HAP-1 (cell line): ENCODE measurements at regions not wholly inside any gene's neighbourhood (a gene's known extent, or its start where the extent isn't known, plus 50 kb on each side); places are given as distances from the start of the nearest gene placed in this dataset.
"Not testable (repeated sequence)": the region's sequence is repeated elsewhere in the genome, so short reads cannot be mapped to it uniquely, and the experiment has no call there.

ENCODE experiments used
- DNase-seq, 2 experiments: peaks; one replicate each; pipeline ENCODE4 v3.0.0-alpha.2; 2016 to 2020; ENCODE audit warnings: low spot score in 2 of 2
- H3K27me3 ChIP-seq: fragments of 250-450 bp; sonication (Bioruptor Pico); 2 replicates; pipeline ENCODE4 v1.5.1; 2020; ENCODE audit warnings: low read depth, mild to moderate bottlenecking, moderate library complexity
- H3K36me3 ChIP-seq: fragments of 250-450 bp; sonication (Bioruptor Pico); replicated peaks from 2 replicates; pipeline ENCODE4 v1.5.1; 2020; ENCODE audit warnings: mild to moderate bottlenecking
- H3K4me1 ChIP-seq: fragments of 250-450 bp; sonication (Bioruptor Pico); 2 replicates; pipeline ENCODE4 v1.5.1; 2020; ENCODE audit warnings: mild to moderate bottlenecking
- H3K4me3 ChIP-seq: fragments of 250-450 bp; sonication (Bioruptor Pico); 2 replicates; pipeline ENCODE4 v1.5.1; 2020; ENCODE audit warnings: mild to moderate bottlenecking, moderate library complexity
- H3K9me3 ChIP-seq: fragments of 250-450 bp; sonication (Bioruptor Pico); 2 replicates; pipeline ENCODE4 v1.5.1; 2020; ENCODE audit warnings: mild to moderate bottlenecking, moderate library complexity
- in situ Hi-C: fragments of 300-500 bp; cut with MboI; formaldehyde crosslinking; loops from 3 replicates; pipeline ENCODE4 v1.14.3; 2020; ENCODE audit warnings: low sequenced_read_pairs, inconsistent platforms, mixed read lengths

DNA sequence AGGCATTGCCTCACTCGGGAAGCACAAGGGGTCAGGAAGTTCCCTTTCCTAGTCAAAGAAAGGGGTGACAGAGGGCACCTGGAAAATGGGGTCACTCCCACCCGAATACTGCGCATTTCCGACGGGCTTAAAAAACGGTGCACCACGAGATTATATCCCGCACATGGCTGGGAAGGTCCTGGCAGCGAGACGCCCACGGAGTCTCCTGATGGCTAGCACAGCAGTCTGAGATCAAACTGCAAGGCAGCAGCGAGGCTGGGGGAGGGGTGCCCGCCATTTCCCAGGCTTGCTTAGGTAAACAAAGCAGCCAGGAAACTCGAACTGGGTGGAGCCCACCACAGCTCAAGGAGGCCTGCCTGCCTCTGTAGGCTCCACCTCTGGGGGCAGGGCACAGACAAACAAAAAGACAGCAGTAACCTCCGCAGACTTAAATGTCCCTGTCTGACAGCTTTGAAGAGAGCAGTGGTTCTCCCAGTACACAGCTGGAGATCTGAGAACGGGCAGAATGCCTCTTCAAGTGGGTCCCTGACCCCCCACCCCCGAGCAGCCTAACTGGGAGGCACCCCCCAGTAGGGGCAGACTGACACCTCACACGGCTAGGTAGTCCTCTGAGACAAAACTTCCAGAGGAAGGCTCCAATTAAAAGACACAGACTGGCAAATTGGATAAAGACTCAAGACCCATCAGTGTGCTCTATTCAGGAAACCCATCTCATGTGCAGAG lies 297.2 kb upstream of the DDI1 start:
- DNase-seq, H3K4me3 ChIP-seq, H3K9me3 ChIP-seq, in situ Hi-C loops, H3K36me3 ChIP-seq, H3K27me3 ChIP-seq, H3K4me1 ChIP-seq: not testable (repeated sequence)

DNA sequence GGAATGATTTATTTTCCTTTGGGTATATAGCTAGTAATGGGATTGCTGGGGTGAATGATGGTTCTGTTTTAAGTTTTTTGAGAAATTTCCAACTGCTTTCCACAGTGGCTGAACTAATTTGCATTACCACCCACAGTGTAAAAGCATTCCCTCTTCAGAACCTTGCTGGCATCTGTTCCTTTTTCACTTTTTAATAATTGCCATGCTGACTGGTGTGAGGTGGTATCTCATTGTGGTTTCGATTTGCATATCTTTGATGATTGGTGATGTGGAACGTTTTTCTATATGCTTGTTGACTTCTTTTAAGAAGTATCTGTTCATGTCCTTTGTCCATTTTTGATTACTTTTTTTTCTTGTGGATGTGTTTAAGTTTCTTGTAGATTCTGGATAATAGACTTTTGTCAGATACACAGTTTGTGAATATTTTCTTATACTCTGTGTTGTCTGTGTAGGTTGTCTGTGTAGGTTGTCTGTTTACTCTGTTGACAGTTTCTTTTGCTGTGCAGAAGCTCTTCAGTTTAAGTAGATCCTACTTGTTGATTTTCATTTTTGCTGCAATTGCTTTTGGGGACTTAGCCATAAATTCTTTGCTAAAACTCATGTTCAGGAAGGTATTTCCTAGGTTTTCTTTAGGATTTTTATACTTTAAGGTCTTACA lies 291.8 kb upstream of the DDI1 start:
- Histone ChIP-seq H3K36me3 (no peaks in the 10 kb centered on the region), H3K27me3 (no peaks in the 10 kb centered on the region), H3K9me3 (no peaks in the 10 kb centered on the region), H3K4me3 (no peak overlapping the region), H3K4me1 (no peaks in the 10 kb centered on the region)
- no peak for DNase-seq
- in situ Hi-C loops = no loop called here

DNA sequence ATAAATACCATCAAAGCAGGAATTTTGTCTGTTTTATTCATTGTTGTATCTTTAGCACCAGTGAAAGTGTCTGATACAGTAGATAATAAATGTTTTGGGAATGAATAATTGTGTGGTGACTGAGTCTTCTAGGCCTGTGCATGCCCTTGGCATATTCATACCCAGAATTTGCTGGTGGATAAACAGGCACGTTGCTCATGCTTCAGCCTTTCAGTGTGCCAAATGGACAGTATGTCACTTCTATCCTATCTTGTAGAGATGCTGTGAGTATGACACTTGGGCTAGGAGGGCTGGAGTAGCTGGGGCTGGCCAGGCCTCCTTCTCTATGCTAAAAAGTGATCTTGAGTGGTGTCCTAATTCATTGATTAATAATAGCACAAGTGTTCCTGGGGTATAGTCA lies 287.3 kb upstream of the DDI1 start:
- in situ Hi-C loops = no loop called here
- no peaks in the 10 kb centered on the region for H3K27me3 ChIP-seq
- H3K9me3 ChIP-seq = no peaks in the 10 kb centered on the region
- H3K36me3 ChIP-seq = no peaks in the 10 kb centered on the region
- no peaks in the 10 kb centered on the region for H3K4me1 ChIP-seq
- DNase-seq = no peak
- no peak overlapping the region for H3K4me3 ChIP-seq

GRCh38 chr11:103768816-103769215 lies 267.6 kb upstream of the DDI1 start:
- no peak for DNase-seq
- in situ Hi-C loops = no loop called here
- Histone ChIP-seq H3K27me3 (no peaks in the 10 kb centered on the region), H3K9me3 (no peaks in the 10 kb centered on the region), H3K4me3 (no peak overlapping the region), H3K4me1 (no peaks in the 10 kb centered on the region), H3K36me3 (no peaks in the 10 kb centered on the region)

DNA sequence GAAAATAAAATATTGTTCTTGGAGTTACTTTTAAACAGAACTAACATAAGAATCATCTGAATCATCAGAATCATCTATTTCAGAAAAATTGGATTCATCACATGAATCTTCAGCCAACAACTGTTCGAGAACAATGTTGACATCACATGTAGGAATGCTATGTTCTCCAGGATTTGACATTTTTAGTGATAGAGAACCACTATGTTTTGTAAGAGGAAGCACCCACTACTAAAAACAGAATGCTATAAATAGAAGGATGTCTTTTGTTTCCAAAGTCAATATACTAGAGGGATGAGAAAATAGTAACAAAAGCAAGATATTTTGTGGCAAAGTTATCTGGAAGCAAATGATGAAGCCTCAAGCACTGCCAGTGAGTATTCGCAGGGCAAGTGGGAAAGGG lies 263.4 kb upstream of the DDI1 start:
- no peak for DNase-seq
- H3K4me3 ChIP-seq = no peak overlapping the region
- H3K9me3 ChIP-seq = no peaks in the 10 kb centered on the region
- in situ Hi-C loops = no loop called here
- no peaks in the 10 kb centered on the region for H3K4me1 ChIP-seq
- H3K27me3 ChIP-seq = no peaks in the 10 kb centered on the region
- no peaks in the 10 kb centered on the region for H3K36me3 ChIP-seq

- DNase-seq = no peak
- H3K27me3 ChIP-seq = no peaks in the 10 kb centered on the region
- H3K4me3 ChIP-seq = no peak overlapping the region
- H3K36me3 ChIP-seq = no peaks in the 10 kb centered on the region
- in situ Hi-C loops = no loop called here
- H3K9me3 ChIP-seq = no peaks in the 10 kb centered on the region
- no peaks in the 10 kb centered on the region for H3K4me1 ChIP-seq
Observed at GRCh38 chr11:103773537-103773936, 262.9 kb upstream of the DDI1 start.

GRCh38 chr11:103779054-103779453 lies 257.4 kb upstream of the DDI1 start:
- H3K4me1 ChIP-seq = no peaks in the 10 kb centered on the region
- no peak for DNase-seq
- no peaks in the 10 kb centered on the region for H3K9me3 ChIP-seq
- no peak overlapping the region for H3K4me3 ChIP-seq
- in situ Hi-C loops = no loop called here
- no peaks in the 10 kb centered on the region for H3K36me3 ChIP-seq
- H3K27me3 ChIP-seq = no peaks in the 10 kb centered on the region

GRCh38 chr11:103789952-103790351 lies 246.5 kb upstream of the DDI1 start:
- in situ Hi-C loops = no loop called here

GRCh38 chr11:103792981-103793468 lies 243.4 kb upstream of the DDI1 start:
- Histone ChIP-seq H3K4me1 (no peaks in the 10 kb centered on the region), H3K9me3 (no peaks in the 10 kb centered on the region; the same call in 1 of the 2 replicates), H3K27me3 (no peaks in the 10 kb centered on the region), H3K4me3 (no peak overlapping the region), H3K36me3 (no peaks in the 10 kb centered on the region)
- no peak for DNase-seq
- in situ Hi-C loops = no loop called here

More at GRCh38 chr11:103789952-103790351, 246.5 kb upstream of the DDI1 start:
- Histone ChIP-seq H3K27me3 (no peaks in the 10 kb centered on the region), H3K4me1 (no peaks in the 10 kb centered on the region), H3K36me3 (no peaks in the 10 kb centered on the region), H3K4me3 (no peak overlapping the region), H3K9me3 (no peaks in the 10 kb centered on the region; the same call in 1 of the 2 replicates)
- no peak for DNase-seq

DNA sequence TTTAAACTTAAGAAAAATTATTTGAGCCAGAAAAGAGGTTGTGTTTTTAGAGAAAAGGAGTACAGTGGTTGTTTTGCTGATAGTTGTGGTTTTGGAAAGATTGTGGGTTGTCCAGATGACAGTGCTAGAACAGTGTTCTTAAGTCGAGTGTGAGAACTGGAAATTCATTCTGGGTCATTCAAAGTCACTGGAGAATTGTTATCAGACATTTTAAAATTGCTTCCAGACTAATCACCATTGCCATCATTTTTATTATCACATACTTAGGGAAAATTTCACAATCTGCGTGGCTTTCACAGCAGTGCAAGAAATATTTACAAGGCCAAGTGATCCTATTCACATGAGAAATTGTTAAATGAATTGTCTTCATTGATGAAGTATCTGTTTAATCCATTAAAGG lies 242.2 kb upstream of the DDI1 start:
- no peaks in the 10 kb centered on the region for H3K36me3 ChIP-seq
- no peak for DNase-seq
- no peaks in the 10 kb centered on the region for H3K4me1 ChIP-seq
- H3K27me3 ChIP-seq = no peaks in the 10 kb centered on the region
- in situ Hi-C loops = no loop called here
- no peak overlapping the region for H3K4me3 ChIP-seq
- no peaks in the 10 kb centered on the region; the same call in 1 of the 2 replicates for H3K9me3 ChIP-seq

DNA sequence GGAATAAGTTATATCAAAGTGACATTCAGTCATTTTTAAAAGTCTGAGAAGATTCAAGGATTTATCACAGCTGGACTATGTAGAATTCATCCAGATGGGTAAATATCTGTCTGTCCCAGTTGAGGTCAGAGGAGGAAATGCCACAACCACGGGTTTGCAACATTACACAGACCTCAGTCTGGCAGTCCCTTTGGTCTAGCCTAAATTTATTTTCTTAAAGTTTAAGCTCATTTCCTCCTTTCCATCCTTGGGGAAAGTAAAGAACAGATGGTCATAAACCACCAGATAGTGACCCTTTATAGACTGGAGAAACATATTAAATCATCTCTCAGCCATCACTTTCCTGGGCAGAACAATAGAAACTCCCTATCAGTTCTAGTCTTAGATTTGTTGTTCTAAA lies 238.4 kb upstream of the DDI1 start:
- no peak for DNase-seq
- Histone ChIP-seq H3K36me3 (no peaks in the 10 kb centered on the region), H3K4me3 (no peak overlapping the region), H3K27me3 (no peaks in the 10 kb centered on the region), H3K9me3 (no peaks in the 10 kb centered on the region), H3K4me1 (no peaks in the 10 kb centered on the region)
- in situ Hi-C loops = no loop called here

DNA sequence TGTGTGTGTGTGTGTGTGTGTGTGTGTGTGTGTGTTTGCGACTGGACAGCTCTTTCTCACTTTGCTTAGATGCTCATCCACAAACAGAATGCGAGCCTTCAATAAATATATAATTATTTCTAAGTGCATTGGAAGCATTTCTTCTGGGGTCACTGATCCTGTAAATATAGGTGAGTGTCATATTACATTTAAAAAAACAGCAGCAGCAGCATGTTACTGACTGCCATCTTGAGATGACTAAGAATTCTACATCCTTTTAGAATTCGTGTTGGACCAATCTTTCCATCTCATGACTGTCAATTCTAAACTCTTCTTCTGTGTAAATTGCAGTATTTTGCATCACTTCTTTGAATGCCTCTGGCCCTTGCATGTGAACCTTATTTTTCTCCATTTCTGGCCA lies 238.0 kb upstream of the DDI1 start:
- in situ Hi-C loops = no loop called here
- H3K4me3 ChIP-seq = no peak overlapping the region

DNA sequence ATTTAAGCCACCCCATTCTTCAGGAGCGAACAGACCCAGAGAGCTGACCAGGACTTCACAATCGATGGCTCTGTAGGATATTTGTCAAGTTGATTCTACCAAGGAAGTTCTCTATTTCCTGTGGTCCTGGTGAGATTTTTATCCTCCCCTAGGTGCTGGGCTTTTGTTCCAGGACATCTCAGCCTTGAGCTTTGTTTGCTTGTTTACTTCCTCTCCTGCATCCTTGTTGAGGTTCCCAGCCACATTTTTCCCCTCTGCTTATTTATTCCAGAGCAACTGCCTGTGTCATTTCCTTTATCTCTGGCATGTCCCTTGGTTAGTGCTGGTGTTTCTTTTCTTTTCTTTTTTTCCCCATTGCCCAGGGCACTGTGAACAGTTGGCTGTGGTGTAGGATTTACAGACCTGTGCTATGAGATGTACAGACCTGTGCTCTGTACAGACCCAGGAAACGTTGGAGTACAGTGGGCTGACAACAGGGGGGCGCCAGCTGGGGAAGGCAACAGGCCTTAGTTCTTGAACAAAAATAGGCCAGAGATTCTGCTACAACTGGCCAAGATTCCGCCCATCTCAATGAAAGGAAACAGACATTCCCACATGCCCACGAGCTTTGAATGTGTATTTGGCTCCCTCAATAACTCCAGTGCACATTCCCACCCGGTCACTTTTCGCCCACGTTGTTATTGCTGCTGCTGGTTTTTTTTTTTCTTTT lies 235.9 kb upstream of the DDI1 start:
- no peak for DNase-seq
- H3K9me3 ChIP-seq = no peaks in the 10 kb centered on the region
- H3K4me3 ChIP-seq = no peak overlapping the region
- H3K4me1 ChIP-seq = no peaks in the 10 kb centered on the region
- H3K27me3 ChIP-seq = no peaks in the 10 kb centered on the region
- in situ Hi-C loops = no loop called here
- no peaks in the 10 kb centered on the region for H3K36me3 ChIP-seq

More for the DNA sequence above, 238.0 kb upstream of the DDI1 start:
- Histone ChIP-seq H3K27me3 (no peaks in the 10 kb centered on the region), H3K4me1 (no peaks in the 10 kb centered on the region), H3K9me3 (no peaks in the 10 kb centered on the region), H3K36me3 (no peaks in the 10 kb centered on the region)
- DNase-seq = no peak

GRCh38 chr11:103803062-103803461 lies 233.4 kb upstream of the DDI1 start:
- in situ Hi-C loops = no loop called here
- DNase-seq = no peak

More at GRCh38 chr11:103803062-103803461, 233.4 kb upstream of the DDI1 start:
- Histone ChIP-seq H3K4me1 (no peaks in the 10 kb centered on the region), H3K9me3 (no peaks in the 10 kb centered on the region), H3K27me3 (no peaks in the 10 kb centered on the region), H3K36me3 (no peaks in the 10 kb centered on the region), H3K4me3 (no peak overlapping the region)
